ENCODE measurements at regions not wholly inside any gene's neighbourhood (a gene's known extent, or its start where the extent isn't known, plus 50 kb on each side); places are given as distances from the start of the nearest gene placed in this dataset.

GRCh38 chr1:88188038-88188437 is 496.0 kb upstream of the PKN2 start:
- no peak for DNase-seq

GRCh38 chr1:88189525-88189924 is 494.5 kb upstream of the PKN2 start:
- DNase-seq, result no peak

GRCh38 chr1:88191917-88192316 is 492.2 kb upstream of the PKN2 start:
- DNase-seq, result no peak

- DNase-seq, result no peak
Measured at GRCh38 chr1:88194542-88194941, 489.5 kb upstream of the PKN2 start.

- DNase-seq, result no peak
Measured at GRCh38 chr1:88200545-88200944, 483.5 kb upstream of the PKN2 start.

GRCh38 chr1:88204111-88204510 is 480.0 kb upstream of the PKN2 start:
- no peak for DNase-seq

- DNase-seq, result no peak
Measured at GRCh38 chr1:88204612-88205167, 479.4 kb upstream of the PKN2 start.

- no peak for DNase-seq
Measured at GRCh38 chr1:88208389-88208788, 475.7 kb upstream of the PKN2 start.

GRCh38 chr1:88210103-88210787 is 473.8 kb upstream of the PKN2 start:
- DNase-seq, result no peak

GRCh38 chr1:88216441-88216840 is 467.6 kb upstream of the PKN2 start:
- DNase-seq, result no peak

- no peak for DNase-seq
Measured at GRCh38 chr1:88217386-88217785, 466.7 kb upstream of the PKN2 start.

GRCh38 chr1:88219521-88219920 is 464.6 kb upstream of the PKN2 start:
- no peak for DNase-seq

GRCh38 chr1:88221411-88221810 is 462.7 kb upstream of the PKN2 start:
- no peak for DNase-seq

- no peak for DNase-seq
Measured at GRCh38 chr1:88224906-88225305, 459.2 kb upstream of the PKN2 start.

GRCh38 chr1:88228114-88228513 is 456.0 kb upstream of the PKN2 start:
- DNase-seq, result no peak

- DNase-seq, result no peak
Measured at GRCh38 chr1:88230126-88230525, 453.9 kb upstream of the PKN2 start.

- no peak for DNase-seq
Measured at GRCh38 chr1:88237058-88237457, 447.0 kb upstream of the PKN2 start.

GRCh38 chr1:88239205-88239604 is 444.9 kb upstream of the PKN2 start:
- no peak for DNase-seq

- DNase-seq, result no peak
Measured at GRCh38 chr1:88247666-88248065, 436.4 kb upstream of the PKN2 start.

- no peak for DNase-seq
Measured at GRCh38 chr1:88250915-88251314, 433.2 kb upstream of the PKN2 start.

- DNase-seq, result no peak
Measured at GRCh38 chr1:88252745-88253144, 431.3 kb upstream of the PKN2 start.

- no peak for DNase-seq
Measured at GRCh38 chr1:88265606-88266005, 418.5 kb upstream of the PKN2 start.

- no peak for DNase-seq
Measured at GRCh38 chr1:88266051-88266450, 418.0 kb upstream of the PKN2 start.

- no peak for DNase-seq
Measured at GRCh38 chr1:88272216-88272615, 411.9 kb upstream of the PKN2 start.

- DNase-seq, result no peak
Measured at GRCh38 chr1:88274431-88274830, 409.6 kb upstream of the PKN2 start.

All from SW 1271 (cell line).